Endothelial cell of umbilical vein (primary cell): ENCODE measurements at regions not wholly inside any gene's neighbourhood (a gene's known extent, or its start where the extent isn't known, plus 50 kb on each side); places are given as distances from the start of the nearest gene placed in this dataset.

Experiments used
- BruUV-seq: library from RNA; stranded (reverse); fragments of 400-500 nt; replicated peaks from 2 replicates; lab custom pipeline; 2021; lab: Mats Ljungman, UMichigan
- CTCF ChIA-PET: fragments of 300-600, 350-600 bp; sonication (Branson Sonifier 250); formaldehyde crosslinking; loops from one replicate; lab custom pipeline; 2021; ENCODE audit warnings: antibody characterized with exemption, inconsistent platforms; lab: Charles Lee
- POLR2A ChIA-PET: fragments of 300-600, 350-600 bp; sonication (Branson Sonifier 250); formaldehyde crosslinking; loops from one replicate; lab custom pipeline; 2021; ENCODE audit warnings: antibody characterized with exemption, inconsistent platforms; lab: Charles Lee
- DNase-seq: peaks from one replicate; pipeline ENCODE4 v3.0.0-alpha.2; 2011; ENCODE audit warnings: low read depth, low spot score
- FAIRE-seq: peaks from 2 replicates; lab custom pipeline; 2011; peaks lifted over from hg19 to GRCh38; lab: Jason Lieb, UNC
- H2AFZ ChIP-seq: 2 replicates; pipeline ENCODE4 v1.6.0; 2012; ENCODE audit warnings: low read depth, low read length, control low read depth, inconsistent platforms
- H3K27ac ChIP-seq: 2 replicates; pipeline ENCODE4 v1.5.1; 2011; ENCODE audit warnings: low read depth, mild to moderate bottlenecking, control low read depth, low read length, moderate library complexity; ENCODE audit not compliant: insufficient read depth
- H3K27me3 ChIP-seq, 2 experiments: 2 replicates each; pipeline versions ENCODE4 v1.6.0 to v1.6.1; 2011; ENCODE audit warnings: low read length in 2 of 2, mixed read lengths in 1 of 2; ENCODE audit not compliant: control insufficient read depth in 2 of 2, insufficient read depth in 2 of 2
- H3K36me3 ChIP-seq, 2 experiments: 2 replicates in 1 of 2; 3 replicates in 1 of 2; pipeline ENCODE4 v1.5.1; 2011; ENCODE audit warnings: low read length in 2 of 2, mild to moderate bottlenecking in 1 of 2, moderate library complexity in 1 of 2; ENCODE audit not compliant: control insufficient read depth in 2 of 2, insufficient read depth in 2 of 2; ENCODE audit errors: extremely low read depth in 1 of 2
- H3K4me1 ChIP-seq: 3 replicates; pipeline ENCODE4 v1.5.1; 2011; ENCODE audit warnings: mild to moderate bottlenecking, low read length; ENCODE audit not compliant: control insufficient read depth, insufficient read depth; ENCODE audit errors: extremely low read depth
- H3K4me2 ChIP-seq: 2 replicates; pipeline ENCODE4 v1.6.1; 2011; ENCODE audit warnings: low read length, control low read depth, mixed read lengths; ENCODE audit not compliant: insufficient read depth
- H3K4me3 ChIP-seq, 3 experiments: fragments of 200-600 bp in 1 of 3; sonication (generic), shearing (Covaris generic) in 1 of 3; replicated peaks in 1 of 3; 2 replicates each; pipeline ENCODE4 v1.5.1; 2011 to 2016; ENCODE audit warnings: control low read depth in 3 of 3, low read length in 3 of 3, mild to moderate bottlenecking in 2 of 3, inconsistent platforms in 1 of 3, low read depth in 1 of 3, moderate library complexity in 1 of 3; ENCODE audit not compliant: insufficient read depth in 1 of 3
- H3K79me2 ChIP-seq: 2 replicates; pipeline ENCODE4 v1.6.0; 2012; ENCODE audit warnings: low read length, inconsistent platforms; ENCODE audit not compliant: control insufficient read depth, insufficient read depth
- H3K9ac ChIP-seq: replicated peaks from 2 replicates; pipeline ENCODE3; 2011; ENCODE audit warnings: low read length, control low read depth; ENCODE audit not compliant: insufficient read depth; ENCODE audit errors: extremely low read depth
- H3K9me1 ChIP-seq: replicated peaks from 3 replicates; pipeline ENCODE4 v1.6.0; 2011; ENCODE audit warnings: mild to moderate bottlenecking, low read length; ENCODE audit not compliant: control insufficient read depth, insufficient read depth; ENCODE audit errors: extremely low read depth
- H3K9me3 ChIP-seq: replicated peaks from 2 replicates; pipeline ENCODE4 v1.5.1; 2012; ENCODE audit warnings: low read length, inconsistent platforms; ENCODE audit not compliant: control insufficient read depth, insufficient read depth
- H4K20me1 ChIP-seq: replicated peaks from 2 replicates; pipeline ENCODE3; 2011; ENCODE audit warnings: mild to moderate bottlenecking, low read length; ENCODE audit not compliant: control insufficient read depth, insufficient read depth; ENCODE audit errors: extremely low read depth
- EZH2 ChIP-seq: IDR thresholded peaks from 2 replicates; pipeline ENCODE4 v1.6.1; 2012; ENCODE audit warnings: borderline replicate concordance, low read depth, mild to moderate bottlenecking, moderate library complexity, low read length, inconsistent platforms; ENCODE audit not compliant: severe bottlenecking
- FOS ChIP-seq: IDR thresholded peaks from 2 replicates; pipeline ENCODE4 v1.6.1; 2011; ENCODE audit warnings: mild to moderate bottlenecking, low read length, moderate library complexity, borderline replicate concordance; ENCODE audit not compliant: insufficient read depth
- GATA2 ChIP-seq: IDR thresholded peaks from 2 replicates; pipeline ENCODE4 v1.7.0; 2011; ENCODE audit warnings: low read depth, mild to moderate bottlenecking, moderate library complexity, mixed read lengths, low read length; ENCODE audit not compliant: insufficient read length, insufficient read depth
- JUN ChIP-seq: IDR thresholded peaks from 2 replicates; pipeline ENCODE4 v1.6.1; 2011; ENCODE audit warnings: borderline replicate concordance, low read depth; ENCODE audit not compliant: insufficient read length, insufficient read depth
- MAX ChIP-seq: IDR thresholded peaks from 2 replicates; pipeline ENCODE4 v1.6.1; 2011; ENCODE audit not compliant: insufficient read depth, insufficient read length
- MYC ChIP-seq: IDR thresholded peaks from one replicate; pipeline ENCODE4 v1.6.1; 2011; ENCODE audit warnings: mild to moderate bottlenecking, low read depth, low read length
- POLR2A ChIP-seq: IDR thresholded peaks from 2 replicates; pipeline ENCODE4 v1.6.1; 2012; ENCODE audit warnings: low read depth, mild to moderate bottlenecking, control low read depth, low read length
- POLR2AphosphoS5 ChIP-seq: IDR thresholded peaks from 2 replicates; pipeline ENCODE4 v1.6.1; 2012; ENCODE audit warnings: low read depth, mild to moderate bottlenecking, control low read depth, low read length, moderate library complexity; ENCODE audit not compliant: insufficient read depth
- dilution Hi-C: fragments of 300-500 bp; cut with MboI; formaldehyde crosslinking; loops from one replicate; pipeline ENCODE4 v1.15.0; 2019; ENCODE audit warnings: low sequenced_read_pairs; ENCODE audit not compliant: extremely low pct_ligation_motif_present
- intact Hi-C: fragments of 100-400 bp; cut with micrococcal nuclease; formaldehyde crosslinking; loops from one replicate; pipeline ENCODE4 v1.10.0; 2022

GRCh38 chr1:232728507-232729263 is 76.5 kb upstream of the MAP10 start:
- no peak for DNase-seq
- CTCF ChIA-PET: no interaction called here
- H3K27me3 ChIP-seq: no peaks in the 10 kb centered on the region
- H3K4me1 ChIP-seq: no peaks in the 10 kb centered on the region
- FAIRE-seq: no peak
- H3K36me3 ChIP-seq: no peaks in the 10 kb centered on the region
- no peak overlapping the region for H3K27ac ChIP-seq
- BruUV-seq: no TSS peak
- intact Hi-C loops (no loop called here), dilution Hi-C loops (loop anchor here (10.0 kb wide), 1 partner anchor 54 kb away; no protein-coding TSS in a partner anchor)
- POLR2A ChIA-PET: no interaction called here
- H4K20me1 ChIP-seq: no peaks in the 10 kb centered on the region
- H3K9me3 ChIP-seq: no peaks in the 10 kb centered on the region
- H3K4me3 ChIP-seq: no peak overlapping the region
- H3K4me2 ChIP-seq: no peak overlapping the region
- TF ChIP-seq EZH2: no peak
- no peak for TF ChIP-seq JUN
- TF ChIP-seq MAX: no peak
- no peak for TF ChIP-seq GATA2
- no peak for TF ChIP-seq MYC
- no peak for TF ChIP-seq POLR2AphosphoS5
- no peak for TF ChIP-seq POLR2A
- no peak for TF ChIP-seq FOS
- H3K79me2 ChIP-seq: no peaks in the 10 kb centered on the region
- no peaks in the 10 kb centered on the region for H3K9me1 ChIP-seq
- H3K9ac ChIP-seq: no peak overlapping the region
- no peak overlapping the region for H2AFZ ChIP-seq
